PC-9 (cell line): ENCODE measurements at regions not wholly inside any gene's neighbourhood (a gene's known extent, or its start where the extent isn't known, plus 50 kb on each side); places are given as distances from the start of the nearest gene placed in this dataset.

Source experiments
- BruUV-seq: library from RNA; stranded (reverse); fragments of 400-500 nt; replicated peaks from 2 replicates; lab custom pipeline; 2021; lab: Mats Ljungman, UMichigan
- CTCF ChIA-PET: fragments of 300-600 bp; sonication (Branson Sonifier 250); formaldehyde crosslinking; loops from one replicate; lab custom pipeline; 2022; ENCODE audit warnings: antibody characterized with exemption; lab: Charles Lee
- POLR2A ChIA-PET: fragments of 300-600 bp; sonication (Branson Sonifier 250); formaldehyde crosslinking; loops from one replicate; lab custom pipeline; 2022; ENCODE audit warnings: antibody characterized with exemption; ENCODE audit not compliant: unreplicated experiment; lab: Charles Lee
- DNase-seq, 2 experiments: peaks; one replicate each; pipeline versions ENCODE4 v3.0.0 to v3.0.0-alpha.2; 2015 to 2022; ENCODE audit warnings: mixed read lengths in 1 of 2
- H2AFZ ChIP-seq: fragments of 200-600 bp; sonication (generic); 2 replicates; pipeline ENCODE4 v1.8.1; 2017; ENCODE audit warnings: antibody characterized with exemption
- H3F3A ChIP-seq: fragments of 200-600 bp; sonication (generic); 2 replicates; pipeline ENCODE4 v1.8.1; 2017; ENCODE audit warnings: antibody characterized with exemption, mild to moderate bottlenecking, low read depth; ENCODE audit not compliant: insufficient read depth
- H3K27ac ChIP-seq: fragments of 200-600 bp; sonication (generic); 2 replicates; pipeline ENCODE4 v1.6.1; 2016; ENCODE audit warnings: mixed run types
- H3K27me3 ChIP-seq: fragments of 200-600 bp; sonication (generic); 2 replicates; pipeline ENCODE4 v1.6.1; 2016; ENCODE audit warnings: low read depth, mixed run types; ENCODE audit not compliant: insufficient read depth
- H3K36me3 ChIP-seq: fragments of 200-600 bp; sonication (generic); 2 replicates; pipeline ENCODE4 v1.6.1; 2016; ENCODE audit warnings: low read depth, mixed run types
- H3K4me1 ChIP-seq: fragments of 200-600 bp; sonication (generic); replicated peaks from 2 replicates; pipeline ENCODE4 v1.6.1; 2016; ENCODE audit warnings: mixed run types; ENCODE audit not compliant: insufficient read depth
- H3K4me2 ChIP-seq: fragments of 200-600 bp; sonication (generic); 2 replicates; pipeline ENCODE4 v1.6.1; 2017; ENCODE audit warnings: mixed run types
- H3K4me3 ChIP-seq: fragments of 200-600 bp; sonication (generic); 2 replicates; pipeline ENCODE4 v1.6.1; 2016; ENCODE audit warnings: mixed run types
- H3K79me2 ChIP-seq: fragments of 200-600 bp; sonication (generic); 2 replicates; pipeline ENCODE4 v1.6.1; 2017; ENCODE audit warnings: low read depth, mixed run types
- H3K9me2 ChIP-seq: fragments of 200-600 bp; sonication (generic); 2 replicates; pipeline ENCODE4 v1.8.1; 2017; ENCODE audit warnings: mild to moderate bottlenecking; ENCODE audit not compliant: insufficient read depth
- H3K9me3 ChIP-seq: fragments of 200-600 bp; sonication (generic); 2 replicates; pipeline ENCODE4 v1.8.1; 2016; ENCODE audit warnings: low read depth; ENCODE audit not compliant: insufficient read depth
- H4K20me1 ChIP-seq: fragments of 200-600 bp; sonication (generic); 2 replicates; pipeline ENCODE4 v1.8.1; 2017; ENCODE audit not compliant: insufficient read depth
- CTCF ChIP-seq: fragments of 200-600 bp; sonication (generic); conservative IDR thresholded peaks from 2 replicates; pipeline ENCODE4 v1.6.1; 2017; ENCODE audit warnings: mixed run types, antibody characterized with exemption, mild to moderate bottlenecking, moderate library complexity
- EZH2 ChIP-seq: fragments of 200-600 bp; sonication (generic); IDR thresholded peaks from 2 replicates; pipeline ENCODE4 v1.8.0; 2017; ENCODE audit warnings: antibody characterized with exemption, low read depth
- intact Hi-C: fragments of 100-400 bp; cut with micrococcal nuclease; formaldehyde crosslinking; loops from one replicate; pipeline ENCODE4 v1.10.0; 2022; ENCODE audit not compliant: unreplicated experiment

DNA sequence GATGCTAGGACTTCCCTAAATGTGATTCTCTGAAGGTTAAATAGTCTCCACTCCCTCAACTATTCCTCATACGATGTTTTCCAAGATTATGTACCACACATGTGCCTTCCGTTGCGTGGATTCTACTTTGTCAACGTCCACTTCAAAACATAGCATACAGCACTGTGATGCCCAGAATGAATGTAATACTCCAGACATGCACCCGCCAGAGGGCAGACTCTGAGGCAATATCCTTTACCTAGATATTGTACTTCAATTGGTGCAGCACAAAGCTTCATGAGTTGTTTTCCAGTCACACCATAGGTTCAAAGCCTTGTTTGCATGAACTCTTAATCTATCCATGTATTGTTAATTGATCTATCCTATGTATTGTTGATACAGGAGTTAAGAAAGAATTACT, 201.0 kb upstream of the NABP1 start:
- no peaks in the 10 kb centered on the region for H3K4me1 ChIP-seq
- peaks cover 3% of the 10 kb centered on the region; the same call in 1 of the 2 replicates for H3K9me3 ChIP-seq
- no TSS peak for BruUV-seq
- intact Hi-C loops, result no loop called here
- ChIA-PET POLR2A (no interaction called here), CTCF (no interaction called here)
- H3K27ac ChIP-seq, result no peak overlapping the region
- no peak for DNase-seq
- TF ChIP-seq EZH2, result no peak
- TF ChIP-seq CTCF, result no peak
- no peaks in the 10 kb centered on the region for H4K20me1 ChIP-seq
- H3K4me2 ChIP-seq, result no peak overlapping the region
- H3F3A ChIP-seq, result no peaks in the 10 kb centered on the region
- H3K36me3 ChIP-seq, result no peaks in the 10 kb centered on the region
- no peaks in the 10 kb centered on the region for H3K9me2 ChIP-seq
- no peak overlapping the region for H2AFZ ChIP-seq
- H3K79me2 ChIP-seq, result no peaks in the 10 kb centered on the region
- no peaks in the 10 kb centered on the region for H3K27me3 ChIP-seq
- H3K4me3 ChIP-seq, result no peak overlapping the region

- no peaks in the 10 kb centered on the region for H3K4me1 ChIP-seq
- no peak overlapping the region for H2AFZ ChIP-seq
- no peak overlapping the region for H3K27ac ChIP-seq
- no peaks in the 10 kb centered on the region for H3F3A ChIP-seq
- no peak overlapping the region for H3K4me3 ChIP-seq
- peaks cover 3% of the 10 kb centered on the region; the same call in 1 of the 2 replicates for H3K9me3 ChIP-seq
- no peaks in the 10 kb centered on the region for H3K36me3 ChIP-seq
- no peak for TF ChIP-seq CTCF
- no peak for TF ChIP-seq EZH2
- CTCF ChIA-PET, result no interaction called here
- H3K79me2 ChIP-seq, result no peaks in the 10 kb centered on the region
- H3K4me2 ChIP-seq, result no peak overlapping the region
- no peaks in the 10 kb centered on the region for H4K20me1 ChIP-seq
- no TSS peak for BruUV-seq
- H3K27me3 ChIP-seq, result no peaks in the 10 kb centered on the region
- POLR2A ChIA-PET, result no interaction called here
- H3K9me2 ChIP-seq, result no peaks in the 10 kb centered on the region
- no peak for DNase-seq
- intact Hi-C loops, result no loop called here
These were observed 198.9 kb upstream of the NABP1 start for GRCh38 chr2:191478799-191479679.

GRCh38 chr2:191479680-191480023, 198.3 kb upstream of the NABP1 start:
- Histone ChIP-seq H4K20me1 (no peaks in the 10 kb centered on the region), H3K4me3 (no peak overlapping the region), H3K4me2 (no peak overlapping the region), H3K79me2 (no peaks in the 10 kb centered on the region), H3F3A (no peaks in the 10 kb centered on the region), H3K27me3 (no peaks in the 10 kb centered on the region), H3K9me2 (no peaks in the 10 kb centered on the region), H3K4me1 (no peaks in the 10 kb centered on the region), H3K36me3 (no peaks in the 10 kb centered on the region), H3K27ac (no peak overlapping the region), H2AFZ (no peak overlapping the region), H3K9me3 (peaks cover 3% of the 10 kb centered on the region; the same call in 1 of the 2 replicates)
- BruUV-seq, result no TSS peak
- no peak for DNase-seq
- no peak for TF ChIP-seq EZH2
- no peak for TF ChIP-seq CTCF
- intact Hi-C loops, result no loop called here
- ChIA-PET CTCF (no interaction called here), POLR2A (no interaction called here)
